T-cell (primary cell): ENCODE measurements at regions not wholly inside any gene's neighbourhood (a gene's known extent, or its start where the extent isn't known, plus 50 kb on each side); places are given as distances from the start of the nearest gene placed in this dataset.
"Not testable (repeated sequence)": the region's sequence is repeated elsewhere in the genome, so short reads cannot be mapped to it uniquely, and the experiment has no call there.

Experiments used
- ATAC-seq, 4 experiments: fragments of 200-7000 bp in 3 of 4; fragments of 150-1000 bp in 1 of 4; cut with Tn5 transposase; replicated peaks in 1 of 4; 1 replicate in 3 of 4; 2 replicates in 1 of 4; pipeline ENCODE4 v1.10.0; 2021; ENCODE audit warnings: moderate library complexity in 3 of 4, mild to moderate bottlenecking in 2 of 4, moderate number of reproducible peaks in 1 of 4
- CTCF ChIA-PET, 2 donors: fragments of 300-600 bp; sonication (Branson Sonifier 250); formaldehyde crosslinking; loops; one replicate each; lab custom pipeline; 2022; ENCODE audit warnings: antibody characterized with exemption in 2 of 2; lab: Charles Lee
- POLR2A ChIA-PET, 2 donors: fragments of 300-600 bp; sonication (Branson Sonifier 250); formaldehyde crosslinking; loops; one replicate each; lab custom pipeline; 2022; ENCODE audit warnings: antibody characterized with exemption in 2 of 2; lab: Charles Lee
- DNase-seq, 35 experiments: peaks; one replicate each; pipeline versions ENCODE4 v3.0.0 to v3.0.0-alpha.2; 2013 to 2023
- H3K27ac ChIP-seq: one replicate; pipeline ENCODE4 v1.5.1; 2013; ENCODE audit warnings: low read length
- H3K27me3 ChIP-seq, 2 experiments: replicated peaks in 1 of 2; 1 replicate in 1 of 2; 2 replicates in 1 of 2; pipeline versions ENCODE4 v1.6.1 to v1.7.0; 2013; ENCODE audit warnings: low read length in 1 of 2, mixed read lengths in 1 of 2; ENCODE audit not compliant: control insufficient read depth in 2 of 2, insufficient read depth in 2 of 2; ENCODE audit errors: extremely low read depth in 1 of 2
- H3K36me3 ChIP-seq, 2 donors: 1 replicate in 1 of 2; 2 replicates in 1 of 2; pipeline versions ENCODE4 v1.6.1 to v1.7.0; 2013; ENCODE audit warnings: low read length in 1 of 2; ENCODE audit not compliant: control insufficient read depth in 2 of 2, insufficient read depth in 1 of 2; ENCODE audit errors: extremely low read depth in 1 of 2
- H3K4me1 ChIP-seq, 2 experiments: 1 replicate in 1 of 2; 2 replicates in 1 of 2; pipeline versions ENCODE4 v1.6.1 to v1.7.0; 2013; ENCODE audit warnings: low read length in 2 of 2, mixed read lengths in 1 of 2; ENCODE audit not compliant: insufficient read depth in 2 of 2, control insufficient read depth in 1 of 2; ENCODE audit errors: extremely low read depth in 1 of 2
- H3K4me3 ChIP-seq, 2 donors: 1 replicate in 1 of 2; 2 replicates in 1 of 2; pipeline versions ENCODE4 v1.5.1 to v1.7.0; 2013; ENCODE audit warnings: mild to moderate bottlenecking in 2 of 2, low read length in 1 of 2, moderate library complexity in 1 of 2; ENCODE audit not compliant: control insufficient read depth in 1 of 2; ENCODE audit errors: extremely low read depth in 1 of 2
- H3K9me3 ChIP-seq: 2 replicates; pipeline ENCODE4 v1.7.0; 2013
- H3K27ac Mint-ChIP-seq, 2 donors: one replicate each; pipeline ENCODE4 v1.8.0; 2020 to 2021; ENCODE audit warnings: mild to moderate bottlenecking in 2 of 2, mixed read lengths in 2 of 2
- H3K27me3 Mint-ChIP-seq, 2 donors: one replicate each; pipeline ENCODE4 v1.8.0; 2021 to 2022; ENCODE audit warnings: mixed read lengths in 2 of 2
- H3K36me3 Mint-ChIP-seq: one replicate; pipeline ENCODE4 v1.8.0; 2021; ENCODE audit warnings: mixed read lengths
- H3K4me1 Mint-ChIP-seq, 3 donors: one replicate each; pipeline ENCODE4 v1.8.0; 2020 to 2022; ENCODE audit warnings: mixed read lengths in 3 of 3, mild to moderate bottlenecking in 1 of 3
- H3K4me3 Mint-ChIP-seq, 3 donors: one replicate each; pipeline ENCODE4 v1.8.0; 2020 to 2022; ENCODE audit warnings: mild to moderate bottlenecking in 3 of 3, mixed read lengths in 3 of 3, moderate library complexity in 3 of 3
- H3K9me3 Mint-ChIP-seq, 3 donors: one replicate each; pipeline ENCODE4 v1.8.0; 2020 to 2022; ENCODE audit warnings: mixed read lengths in 3 of 3
- WGBS: methylation state at CpG from one replicate; pipeline ENCODE4 v1.1.5; 2013; ENCODE audit warnings: missing lambda C conversion rate; ENCODE audit not compliant: insufficient coverage; 5-methylcytosine and 5-hydroxymethylcytosine counted together

GRCh38 chr6:63467247-63467954 lies 104.9 kb upstream of the LOC128125822 start:
- no peaks in the 10 kb centered on the region for H3K9me3 Mint-ChIP-seq
- WGBS, result 93% methylated on average over 7 of the region's 10 CpGs
- no peaks in the 10 kb centered on the region for H3K4me1 Mint-ChIP-seq
- H3K4me1 ChIP-seq, result no peaks in the 10 kb centered on the region
- no peak overlapping the region for H3K4me3 Mint-ChIP-seq
- ChIA-PET POLR2A (no interaction called here), CTCF (no interaction called here)
- ATAC-seq (no peak), DNase-seq (no peak)
- H3K27ac ChIP-seq, result no peak overlapping the region
- H3K27ac Mint-ChIP-seq, result no peak overlapping the region
- H3K36me3 ChIP-seq, result no peaks in the 10 kb centered on the region
- H3K4me3 ChIP-seq, result no peak overlapping the region
- peaks cover 0 to 2% of the 10 kb centered on the region in 2 experiments for H3K27me3 ChIP-seq
- H3K9me3 ChIP-seq, result no peaks in the 10 kb centered on the region
- no peaks in the 10 kb centered on the region for H3K27me3 Mint-ChIP-seq
- H3K36me3 Mint-ChIP-seq, result no peaks in the 10 kb centered on the region

GRCh38 chr6:63471145-63471544 lies 101.1 kb upstream of the LOC128125822 start:
- not testable (repeated sequence) for DNase-seq, ATAC-seq, H3K4me3 Mint-ChIP-seq, H3K36me3 Mint-ChIP-seq, H3K4me3 ChIP-seq, H3K27ac Mint-ChIP-seq, H3K4me1 ChIP-seq, H3K9me3 Mint-ChIP-seq, H3K27me3 Mint-ChIP-seq, H3K9me3 ChIP-seq, H3K27ac ChIP-seq, H3K27me3 ChIP-seq, H3K36me3 ChIP-seq, H3K4me1 Mint-ChIP-seq
- ChIA-PET CTCF (interaction anchor here in 1 of 2 donors (0.6 kb wide), 1 partner anchor 293 kb away, joined by 4 read pairs; no protein-coding TSS in a partner anchor), POLR2A (interaction anchor here in 1 of 2 donors (0.7 kb wide), 1 partner anchor 143 kb away, joined by 4 read pairs; no protein-coding TSS in a partner anchor)
- WGBS, result 100% methylated on average over 2 of the region's 2 CpGs

- WGBS, result no CpG with 5 or more reads among the region's 2 CpGs
Measured at GRCh38 chr6:63471654-63472053, 100.6 kb upstream of the LOC128125822 start.

GRCh38 chr6:63475707-63476106 lies 96.6 kb upstream of the LOC128125822 start:
- WGBS, result no CpG with 5 or more reads among the region's 1 CpG
- no peak overlapping the region for H3K4me3 ChIP-seq
- Mint-ChIP-seq H3K27me3 (no peaks in the 10 kb centered on the region), H3K4me1 (no peaks in the 10 kb centered on the region), H3K9me3 (no peaks in the 10 kb centered on the region), H3K36me3 (no peaks in the 10 kb centered on the region), H3K4me3 (no peak overlapping the region), H3K27ac (no peak overlapping the region)
- H3K36me3 ChIP-seq, result no peaks in the 10 kb centered on the region
- H3K27ac ChIP-seq, result no peak overlapping the region
- no peaks in the 10 kb centered on the region for H3K27me3 ChIP-seq
- CTCF ChIA-PET, result no interaction called here
- POLR2A ChIA-PET, result no interaction called here
- DNase-seq, result no peak
- H3K4me1 ChIP-seq, result no peaks in the 10 kb centered on the region
- H3K9me3 ChIP-seq, result no peaks in the 10 kb centered on the region
- no peak for ATAC-seq

More at GRCh38 chr6:63471654-63472053, 100.6 kb upstream of the LOC128125822 start:
- H3K27ac ChIP-seq, result no peak overlapping the region
- CTCF ChIA-PET, result no interaction called here
- Mint-ChIP-seq H3K4me1 (no peaks in the 10 kb centered on the region), H3K27ac (no peak overlapping the region), H3K4me3 (no peak overlapping the region), H3K27me3 (no peaks in the 10 kb centered on the region), H3K9me3 (no peaks in the 10 kb centered on the region), H3K36me3 (no peaks in the 10 kb centered on the region)
- no peaks in the 10 kb centered on the region for H3K36me3 ChIP-seq
- ATAC-seq (no peak), DNase-seq (no peak)
- POLR2A ChIA-PET, result no interaction called here
- H3K4me1 ChIP-seq, result no peaks in the 10 kb centered on the region
- H3K4me3 ChIP-seq, result no peak overlapping the region
- no peaks in the 10 kb centered on the region for H3K9me3 ChIP-seq
- peaks cover 0 to 2% of the 10 kb centered on the region in 2 experiments for H3K27me3 ChIP-seq

- H3K36me3 ChIP-seq, result no peaks in the 10 kb centered on the region
- H3K27me3 ChIP-seq, result no peaks in the 10 kb centered on the region
- no peaks in the 10 kb centered on the region for H3K9me3 ChIP-seq
- H3K27me3 Mint-ChIP-seq, result no peaks in the 10 kb centered on the region
- no peaks in the 10 kb centered on the region for H3K9me3 Mint-ChIP-seq
- no peaks in the 10 kb centered on the region for H3K36me3 Mint-ChIP-seq
- no peak overlapping the region for H3K4me3 ChIP-seq
- DNase-seq, result peak in 1 of 35 experiments; percentile 1
- ChIA-PET CTCF (no interaction called here), POLR2A (no interaction called here)
- H3K4me1 Mint-ChIP-seq, result no peaks in the 10 kb centered on the region
- no peak for ATAC-seq
- no peaks in the 10 kb centered on the region for H3K4me1 ChIP-seq
- WGBS, result 58% methylated on average over 2 of the region's 3 CpGs
- H3K4me3 Mint-ChIP-seq, result no peak overlapping the region
- H3K27ac ChIP-seq, result no peak overlapping the region
- H3K27ac Mint-ChIP-seq, result no peak overlapping the region
Measured at GRCh38 chr6:63476302-63476701, 96.0 kb upstream of the LOC128125822 start.

GRCh38 chr6:63477422-63478040 lies 94.7 kb upstream of the LOC128125822 start:
- Histone ChIP-seq H3K27me3 (no peaks in the 10 kb centered on the region), H3K4me1 (no peaks in the 10 kb centered on the region), H3K4me3 (no peak overlapping the region), H3K9me3 (no peaks in the 10 kb centered on the region), H3K27ac (no peak overlapping the region), H3K36me3 (no peaks in the 10 kb centered on the region)
- H3K4me3 Mint-ChIP-seq, result no peak overlapping the region
- DNase-seq, result no peak
- H3K27ac Mint-ChIP-seq, result no peak overlapping the region
- H3K4me1 Mint-ChIP-seq, result no peaks in the 10 kb centered on the region
- no CpG with 5 or more reads among the region's 6 CpGs for WGBS
- CTCF ChIA-PET, result no interaction called here
- H3K36me3 Mint-ChIP-seq, result no peaks in the 10 kb centered on the region
- POLR2A ChIA-PET, result no interaction called here
- H3K9me3 Mint-ChIP-seq, result no peaks in the 10 kb centered on the region
- no peak for ATAC-seq
- H3K27me3 Mint-ChIP-seq, result no peaks in the 10 kb centered on the region
